B cell (primary cell): ENCODE measurements at regions not wholly inside any gene's neighbourhood (a gene's known extent, or its start where the extent isn't known, plus 50 kb on each side); places are given as distances from the start of the nearest gene placed in this dataset.

Experiments
- ATAC-seq: fragments of 200-7000 bp; cut with Tn5 transposase; one replicate; pipeline ENCODE4 v1.10.0; 2021; ENCODE audit warnings: low read depth, mild to moderate bottlenecking, moderate number of reproducible peaks, moderate library complexity
- CTCF ChIA-PET: fragments of 350-600 bp; sonication (Branson Sonifier 250); formaldehyde crosslinking; loops from one replicate; lab custom pipeline; 2021; ENCODE audit warnings: antibody characterized with exemption, inconsistent platforms; lab: Charles Lee
- POLR2A ChIA-PET: fragments of 350-600 bp; sonication (Branson Sonifier 250); formaldehyde crosslinking; loops from one replicate; lab custom pipeline; 2021; ENCODE audit warnings: antibody characterized with exemption; lab: Charles Lee
- DNase-seq: peaks from one replicate; pipeline ENCODE4 v3.0.0; 2013
- H2AFZ ChIP-seq: 2 replicates; pipeline ENCODE4 v1.6.1; 2012; ENCODE audit warnings: mild to moderate bottlenecking, low read depth, low read length; ENCODE audit not compliant: insufficient read depth, poor library complexity, severe bottlenecking
- H3K27ac ChIP-seq, 2 donors: 1 replicate in 1 of 2; 2 replicates in 1 of 2; pipeline ENCODE4 v1.5.1; 2012 to 2013; ENCODE audit warnings: low read length in 2 of 2, mild to moderate bottlenecking in 2 of 2, moderate library complexity in 1 of 2
- H3K27me3 ChIP-seq, 4 experiments: fragments of 200-600 bp in 1 of 4; sonication (generic) in 1 of 4; replicated peaks in 1 of 4; 1 replicate in 2 of 4; 2 replicates in 2 of 4; pipeline versions ENCODE4 v1.6.1 to v1.7.0; 2013 to 2016; ENCODE audit warnings: low read length in 3 of 4, mild to moderate bottlenecking in 2 of 4, mixed read lengths in 1 of 4, moderate library complexity in 1 of 4; ENCODE audit not compliant: insufficient read depth in 4 of 4, control insufficient read depth in 3 of 4; ENCODE audit errors: control extremely low read depth in 1 of 4
- H3K36me3 ChIP-seq, 2 experiments: replicated peaks in 1 of 2; 1 replicate in 1 of 2; 2 replicates in 1 of 2; pipeline versions ENCODE4 v1.6.1 to v1.7.1; 2013; ENCODE audit warnings: low read length in 1 of 2; ENCODE audit not compliant: insufficient read depth in 2 of 2, control insufficient read depth in 1 of 2; ENCODE audit errors: control extremely low read depth in 1 of 2, extremely low read depth in 1 of 2
- H3K4me1 ChIP-seq, 2 donors: fragments of 200-600 bp in 1 of 2; sonication (generic) in 1 of 2; 1 replicate in 1 of 2; 2 replicates in 1 of 2; pipeline versions ENCODE4 v1.5.1 to v1.6.1; 2013 to 2017; ENCODE audit warnings: low read length in 2 of 2; ENCODE audit not compliant: control insufficient read depth in 2 of 2, insufficient read depth in 2 of 2
- H3K4me2 ChIP-seq: replicated peaks from 2 replicates; pipeline ENCODE3; 2012; ENCODE audit warnings: mild to moderate bottlenecking, low read depth, low read length; ENCODE audit not compliant: poor library complexity, severe bottlenecking
- H3K4me3 ChIP-seq, 5 experiments: fragments of 200-600 bp in 1 of 5; sonication (generic) in 1 of 5; 1 replicate in 3 of 5; 2 replicates in 2 of 5; pipeline versions ENCODE4 v1.5.1 to v1.7.0; 2011 to 2016; ENCODE audit warnings: low read length in 4 of 5, mild to moderate bottlenecking in 4 of 5, low read depth in 2 of 5, control low read depth in 1 of 5, moderate library complexity in 1 of 5; ENCODE audit not compliant: insufficient read depth in 1 of 5; ENCODE audit errors: control extremely low read depth in 1 of 5, extremely low read depth in 1 of 5
- H3K79me2 ChIP-seq: fragments of 200-600 bp; sonication (generic); one replicate; pipeline ENCODE4 v1.6.0; 2016; ENCODE audit warnings: low read length; ENCODE audit not compliant: control insufficient read depth, insufficient read depth
- H3K9ac ChIP-seq: fragments of 200-600 bp; sonication (generic); 2 replicates; pipeline ENCODE4 v1.6.1; 2017; ENCODE audit warnings: mild to moderate bottlenecking, low read length, moderate library complexity
- H3K9me3 ChIP-seq, 3 donors: one replicate each; pipeline versions ENCODE4 v1.6.1 to v1.7.1; 2013; ENCODE audit warnings: low read length in 2 of 3; ENCODE audit not compliant: control insufficient read depth in 2 of 3, insufficient read depth in 1 of 3; ENCODE audit errors: control extremely low read depth in 1 of 3
- H4K20me1 ChIP-seq: 2 replicates; pipeline ENCODE4 v1.6.0; 2012; ENCODE audit warnings: mild to moderate bottlenecking, low read length; ENCODE audit not compliant: insufficient read depth, control insufficient read depth, poor library complexity, severe bottlenecking
- H3K27ac Mint-ChIP-seq: one replicate; pipeline ENCODE4 v1.8.0; 2021; ENCODE audit warnings: mixed read lengths
- H3K27me3 Mint-ChIP-seq: one replicate; pipeline ENCODE4 v1.8.0; 2021; ENCODE audit warnings: mixed read lengths
- H3K4me1 Mint-ChIP-seq: one replicate; pipeline ENCODE4 v1.8.0; 2021; ENCODE audit warnings: mixed read lengths
- H3K4me3 Mint-ChIP-seq: one replicate; pipeline ENCODE4 v1.8.0; 2021; ENCODE audit warnings: mixed read lengths
- H3K9me3 Mint-ChIP-seq: one replicate; pipeline ENCODE4 v1.8.0; 2022; ENCODE audit warnings: mixed read lengths; ENCODE audit not compliant: insufficient read depth
- CTCF ChIP-seq: fragments of 200-600 bp; IDR thresholded peaks from one replicate; pipeline ENCODE4 v1.8.0; 2022; ENCODE audit warnings: antibody characterized with exemption, mild to moderate bottlenecking
- EZH2 ChIP-seq: IDR thresholded peaks from 2 replicates; pipeline ENCODE4 v1.6.1; 2012; ENCODE audit warnings: borderline replicate concordance, low read depth, mild to moderate bottlenecking, moderate library complexity, low read length; ENCODE audit not compliant: insufficient read depth, poor library complexity, severe bottlenecking
- WGBS: methylation state at CpG from one replicate; pipeline ENCODE4 v1.1.5; 2013; ENCODE audit warnings: missing lambda C conversion rate; ENCODE audit not compliant: insufficient coverage; 5-methylcytosine and 5-hydroxymethylcytosine counted together
- intact Hi-C: fragments of 100-400 bp; cut with micrococcal nuclease; formaldehyde crosslinking; loops from one replicate; pipeline ENCODE4 v1.10.0; 2022

DNA sequence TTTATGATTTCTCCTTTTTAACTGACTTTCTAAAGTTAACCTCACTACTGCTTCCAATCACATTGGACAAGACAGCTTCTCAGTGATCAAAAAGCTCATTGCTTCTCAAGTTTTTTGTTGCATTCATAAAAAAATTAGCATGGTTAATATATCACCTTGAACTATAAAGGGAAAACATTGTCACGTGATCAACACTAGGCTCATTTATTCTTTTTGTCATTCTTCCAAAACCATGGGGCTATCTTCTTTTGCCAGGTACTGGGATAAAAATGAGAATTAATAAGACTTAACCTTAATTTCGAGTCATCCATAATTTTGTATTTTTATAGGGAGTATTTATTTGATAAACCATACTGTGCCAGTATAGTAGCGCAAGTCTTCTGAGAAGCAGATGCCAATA lies 1105.9 kb upstream of the TENM3 start:
- ATAC-seq (no peak), DNase-seq (no peak)
- Histone ChIP-seq H3K9me3 (peaks cover 0 to 7% (median 0%) of the 10 kb centered on the region in 3 donors), H3K27ac (no peak overlapping the region), H3K4me1 (no peaks in the 10 kb centered on the region), H3K36me3 (no peaks in the 10 kb centered on the region), H3K27me3 (no peaks in the 10 kb centered on the region), H3K4me2 (no peak overlapping the region), H3K4me3 (no peak overlapping the region), H2AFZ (no peak overlapping the region), H3K9ac (no peak overlapping the region), H3K79me2 (no peaks in the 10 kb centered on the region), H4K20me1 (no peaks in the 10 kb centered on the region)
- ChIA-PET CTCF (interaction anchor here (1.2 kb wide), 1 partner anchor 9 kb away, joined by 3 read pairs; no protein-coding TSS in a partner anchor), POLR2A (no interaction called here)
- H3K9me3 Mint-ChIP-seq: no peaks in the 10 kb centered on the region
- H3K27me3 Mint-ChIP-seq: no peaks in the 10 kb centered on the region
- no peaks in the 10 kb centered on the region for H3K4me1 Mint-ChIP-seq
- WGBS: 100% methylated on average over 1 of the region's 3 CpGs
- no peak overlapping the region for H3K4me3 Mint-ChIP-seq
- no peak overlapping the region for H3K27ac Mint-ChIP-seq
- intact Hi-C loops: no loop called here
- no peak for TF ChIP-seq EZH2
- no peak for TF ChIP-seq CTCF

- no peaks in the 10 kb centered on the region for H3K27me3 ChIP-seq
- no peaks in the 10 kb centered on the region for H3K27me3 Mint-ChIP-seq
- no peak overlapping the region for H3K27ac ChIP-seq
- H3K9me3 Mint-ChIP-seq: no peaks in the 10 kb centered on the region
- H3K9me3 ChIP-seq: peaks cover 0 to 4% (median 0%) of the 10 kb centered on the region in 3 donors
- no peak overlapping the region for H3K4me2 ChIP-seq
- no peaks in the 10 kb centered on the region for H3K79me2 ChIP-seq
- H3K9ac ChIP-seq: no peak overlapping the region
- no peak overlapping the region for H3K4me3 ChIP-seq
- no peak overlapping the region for H2AFZ ChIP-seq
- no peaks in the 10 kb centered on the region for H3K36me3 ChIP-seq
- H3K4me1 ChIP-seq: no peaks in the 10 kb centered on the region
- H4K20me1 ChIP-seq: no peaks in the 10 kb centered on the region
- H3K27ac Mint-ChIP-seq: no peak overlapping the region
- TF ChIP-seq EZH2: no peak
- TF ChIP-seq CTCF: no peak
- H3K4me3 Mint-ChIP-seq: no peak overlapping the region
- ChIA-PET CTCF (no interaction called here), POLR2A (no interaction called here)
- 98% methylated on average over 5 of the region's 8 CpGs for WGBS
- H3K4me1 Mint-ChIP-seq: no peaks in the 10 kb centered on the region
- ATAC-seq (no peak), DNase-seq (no peak)
- intact Hi-C loops: no loop called here
Measured at GRCh38 chr4:181138116-181138515, 1105.1 kb upstream of the TENM3 start.
